T follicular helper cell (primary cell): ENCODE measurements at regions not wholly inside any gene's neighbourhood (a gene's known extent, or its start where the extent isn't known, plus 50 kb on each side); places are given as distances from the start of the nearest gene placed in this dataset.
"Not testable (repeated sequence)": the region's sequence is repeated elsewhere in the genome, so short reads cannot be mapped to it uniquely, and the experiment has no call there.

Source experiments
- DNase-seq: peaks from one replicate; pipeline ENCODE4 v3.0.0-alpha.2; 2020; ENCODE audit warnings: low read depth

DNA sequence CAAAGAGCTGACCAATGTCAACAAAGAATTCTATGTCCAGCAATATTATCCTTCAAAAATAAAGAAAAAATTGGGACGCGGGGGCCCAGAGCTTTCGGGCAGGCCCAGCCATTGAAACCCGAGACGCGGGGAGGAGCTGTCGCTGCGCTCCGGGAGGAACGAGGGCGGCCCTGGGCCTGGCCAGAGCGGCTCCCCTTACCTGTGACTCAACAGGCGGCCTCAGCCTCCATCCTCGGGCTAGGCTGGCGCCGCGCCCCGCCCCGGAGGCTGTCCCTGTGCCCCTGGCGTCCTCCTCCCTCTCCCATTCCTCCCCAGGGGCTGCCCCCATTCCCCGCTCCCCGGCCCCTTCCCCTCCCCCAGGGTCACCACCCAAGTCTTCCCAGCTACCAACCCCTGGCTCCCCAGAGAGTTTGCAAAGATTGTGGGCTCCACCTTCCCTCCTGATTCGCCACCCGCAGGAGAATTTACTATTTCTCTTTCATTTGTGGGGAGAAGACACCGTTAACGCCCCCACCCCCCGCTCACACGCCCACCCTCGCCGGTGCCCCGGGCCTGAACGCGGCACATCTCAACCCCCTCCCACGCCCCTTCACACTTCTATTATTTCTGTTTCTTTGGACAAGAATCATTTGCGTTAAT lies 127.9 kb downstream of the ARRDC4 start:
- DNase-seq, result not testable (repeated sequence)

DNA sequence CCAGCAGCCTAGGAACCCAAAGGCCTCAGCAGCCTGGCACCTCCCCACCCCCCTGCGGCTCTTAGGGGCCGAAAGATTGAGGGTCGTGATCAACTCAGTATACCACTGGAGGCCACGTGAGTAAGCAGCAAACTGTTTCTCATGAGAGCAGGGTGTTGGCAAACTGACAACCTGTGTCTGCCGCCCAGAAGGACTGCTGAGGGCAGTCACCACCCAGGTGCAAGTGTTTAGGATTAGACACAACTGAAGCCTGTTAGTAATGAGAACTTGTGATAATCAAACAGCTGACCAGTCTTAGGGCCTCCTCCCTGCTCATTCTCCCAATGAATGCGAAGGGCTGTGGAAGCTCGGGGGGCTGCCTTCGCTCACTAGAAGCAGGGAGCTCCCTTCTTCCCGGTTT lies 128.8 kb downstream of the ARRDC4 start:
- not testable (repeated sequence) for DNase-seq

DNA sequence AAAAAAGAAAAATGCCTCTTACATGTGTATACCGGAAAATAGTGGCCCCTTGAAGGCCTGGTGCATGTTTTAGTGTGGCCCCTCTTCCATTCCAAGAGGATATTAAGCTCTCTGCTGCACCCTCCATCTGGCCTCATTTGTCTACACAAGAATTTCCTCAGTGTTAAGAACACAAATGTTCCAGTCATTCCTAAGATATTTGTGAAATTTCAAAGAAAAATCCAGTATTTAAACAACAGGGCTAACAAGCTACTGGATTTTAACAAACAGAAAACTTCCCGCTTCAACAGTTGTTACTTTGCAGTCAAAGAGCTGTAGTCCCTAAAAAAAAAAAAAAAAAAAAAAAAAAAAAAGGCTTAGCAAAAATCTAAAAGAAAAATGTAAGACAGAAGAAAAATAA lies 137.5 kb downstream of the ARRDC4 start:
- DNase-seq, result not testable (repeated sequence)

DNA sequence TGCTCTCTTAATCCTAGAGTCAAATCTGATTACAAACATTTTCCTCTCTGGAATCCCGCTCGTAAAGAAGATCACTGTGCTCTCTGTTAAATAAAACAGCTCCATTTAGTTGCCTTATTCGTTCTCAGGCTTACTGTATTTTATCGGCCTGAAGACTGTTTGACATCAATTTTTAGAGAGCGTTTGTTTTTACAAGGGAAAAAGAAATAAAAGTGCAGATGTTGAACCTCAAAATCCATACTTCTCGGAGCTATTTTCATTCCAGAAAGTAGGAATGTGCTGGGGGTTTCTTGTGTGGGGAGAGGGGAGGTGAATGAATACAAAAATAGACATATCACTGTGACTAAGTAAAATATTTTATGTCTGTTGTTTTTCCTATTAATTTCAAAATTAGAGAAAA lies 140.1 kb downstream of the ARRDC4 start:
- DNase-seq, result not testable (repeated sequence)

DNA sequence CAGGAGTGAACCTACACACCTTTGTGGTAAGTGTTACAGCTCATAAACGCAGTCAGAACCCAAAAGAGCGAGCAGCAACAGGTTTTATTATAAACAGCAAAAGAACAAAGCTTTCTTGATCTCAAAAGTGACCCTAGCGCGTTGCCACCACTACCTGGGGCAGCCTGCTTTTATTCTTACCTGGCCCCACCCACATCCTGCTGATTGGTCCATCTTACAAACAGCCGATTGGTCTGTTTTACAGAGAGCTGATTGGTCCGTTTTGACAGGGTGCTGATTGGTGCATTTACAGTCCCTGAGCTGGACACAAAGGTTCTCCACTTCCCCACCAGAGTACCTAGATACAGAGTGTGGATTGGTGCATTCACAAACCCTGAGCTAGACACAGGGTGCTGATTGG lies 143.1 kb downstream of the ARRDC4 start:
- no peak for DNase-seq

DNA sequence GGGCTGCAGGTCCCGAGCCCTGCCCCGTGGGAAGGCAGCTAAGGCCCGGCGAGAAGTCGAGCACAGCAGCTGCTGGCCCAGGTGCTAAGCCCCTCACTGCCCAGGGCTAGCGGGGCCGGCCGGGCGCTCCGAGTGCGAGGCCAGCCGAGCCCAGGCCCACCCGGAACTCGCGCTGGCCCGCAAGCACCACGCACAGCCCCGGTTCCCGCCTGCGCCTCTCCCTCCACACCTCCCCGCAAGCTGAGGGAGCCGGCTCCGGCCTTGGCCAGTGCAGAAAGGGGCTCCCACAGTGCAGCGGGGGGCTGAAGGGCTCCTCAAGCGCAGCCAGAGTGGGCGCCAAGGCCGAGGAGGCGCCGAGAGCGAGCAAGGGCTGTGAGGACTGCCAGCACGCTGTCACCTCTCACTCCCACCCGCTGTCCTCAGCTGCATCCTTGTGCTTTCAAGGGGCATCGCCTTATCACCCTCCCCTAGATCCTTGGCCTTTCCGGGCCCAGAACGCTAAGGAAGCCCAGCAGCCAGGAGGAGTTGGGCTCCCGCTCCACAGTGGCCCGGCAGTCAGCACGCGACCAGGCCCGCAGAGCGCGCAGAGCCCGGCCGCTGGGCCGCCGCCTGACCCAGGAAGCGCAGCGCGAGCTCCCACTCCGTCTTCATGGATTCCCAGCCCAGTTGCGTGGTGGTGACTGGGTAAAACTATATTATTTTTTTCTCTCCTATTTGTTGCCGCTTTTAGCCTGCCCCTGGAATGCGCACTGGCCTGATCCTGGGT lies 144.1 kb downstream of the ARRDC4 start:
- DNase-seq, result not testable (repeated sequence)

DNA sequence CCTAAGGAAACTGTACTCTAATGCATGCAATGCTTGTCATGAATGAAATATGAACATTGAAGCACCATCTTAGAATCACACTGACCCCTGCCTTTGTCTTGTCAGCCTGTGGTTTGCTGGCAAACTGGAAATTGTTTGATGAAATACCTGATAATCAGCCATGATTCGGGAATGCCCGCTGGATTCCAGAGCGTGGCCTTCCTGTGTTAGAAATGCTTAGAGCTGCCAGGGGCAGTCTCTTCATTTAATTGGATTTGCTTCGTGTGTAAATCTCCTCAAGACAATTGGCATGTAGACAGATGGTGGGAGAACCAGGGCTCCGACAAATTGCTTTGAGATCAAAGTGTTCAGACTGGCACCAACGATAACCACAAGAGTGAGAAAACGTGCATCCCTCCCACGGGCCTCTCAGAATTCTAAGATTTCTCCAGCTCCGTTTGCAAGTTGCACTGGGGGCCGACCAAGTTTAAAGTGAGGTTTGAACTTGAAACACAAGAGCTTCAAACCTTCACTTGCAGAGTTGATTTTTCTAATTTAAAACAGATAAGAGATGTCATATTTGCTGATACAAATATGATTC lies 146.2 kb downstream of the ARRDC4 start:
- DNase-seq, result not testable (repeated sequence)

DNA sequence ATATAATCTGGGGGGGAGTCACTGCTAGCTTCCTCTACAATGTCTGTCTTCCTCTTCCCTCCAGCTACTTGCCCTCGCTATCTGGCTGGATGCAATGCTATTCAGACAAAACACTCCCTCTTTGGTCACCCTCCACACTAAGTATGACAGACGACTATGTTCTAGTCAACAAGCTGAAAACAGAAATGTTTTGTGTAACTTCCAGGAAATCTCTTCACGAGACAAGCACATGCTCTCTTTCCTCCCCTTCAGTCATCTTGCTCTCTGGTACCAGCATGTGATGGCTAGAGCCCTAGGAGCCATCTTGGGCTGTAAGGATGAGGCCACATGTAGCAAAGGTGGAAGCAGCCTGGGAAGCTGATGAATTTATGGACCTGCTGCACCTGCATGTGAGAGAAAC lies 151.3 kb downstream of the ARRDC4 start:
- no peak for DNase-seq

DNA sequence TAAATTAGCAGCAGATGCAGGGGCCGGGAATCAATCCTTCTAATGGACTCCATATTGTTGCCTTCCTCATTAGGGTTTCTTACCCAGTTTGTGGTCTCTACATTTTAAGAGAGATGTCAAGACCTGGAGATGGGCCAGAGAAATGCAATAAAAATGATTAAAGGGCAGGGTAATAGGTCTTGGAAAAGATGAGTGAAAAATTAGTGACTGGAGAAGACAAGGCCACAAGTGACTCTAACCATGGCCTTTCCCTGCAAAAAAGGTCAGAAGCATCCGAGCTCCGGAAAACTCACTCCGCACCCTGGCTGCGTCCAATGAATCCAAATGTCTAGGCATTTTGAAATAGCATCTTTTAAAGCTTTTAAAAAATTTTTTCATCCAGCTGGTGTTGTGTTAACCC lies 152.8 kb downstream of the ARRDC4 start:
- no peak for DNase-seq

DNA sequence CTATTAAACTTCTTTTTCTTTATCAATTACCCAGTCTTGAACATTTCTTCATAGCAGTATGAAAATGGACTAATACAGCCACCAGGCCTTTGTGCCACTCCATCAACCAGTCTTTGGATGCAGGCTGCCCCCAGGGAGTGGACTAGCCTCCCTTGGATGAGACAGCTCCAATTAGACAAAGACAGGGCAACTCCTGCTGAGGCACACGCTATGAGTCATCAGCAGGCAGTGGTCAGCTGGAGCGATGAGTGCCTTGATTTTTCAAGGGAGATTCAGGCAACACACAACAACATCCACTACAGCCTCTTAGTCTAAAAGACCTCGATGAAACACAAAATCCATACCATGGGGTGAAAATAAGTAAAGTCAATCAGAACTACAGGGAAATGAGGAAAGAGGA lies 160.1 kb downstream of the ARRDC4 start:
- no peak for DNase-seq

DNA sequence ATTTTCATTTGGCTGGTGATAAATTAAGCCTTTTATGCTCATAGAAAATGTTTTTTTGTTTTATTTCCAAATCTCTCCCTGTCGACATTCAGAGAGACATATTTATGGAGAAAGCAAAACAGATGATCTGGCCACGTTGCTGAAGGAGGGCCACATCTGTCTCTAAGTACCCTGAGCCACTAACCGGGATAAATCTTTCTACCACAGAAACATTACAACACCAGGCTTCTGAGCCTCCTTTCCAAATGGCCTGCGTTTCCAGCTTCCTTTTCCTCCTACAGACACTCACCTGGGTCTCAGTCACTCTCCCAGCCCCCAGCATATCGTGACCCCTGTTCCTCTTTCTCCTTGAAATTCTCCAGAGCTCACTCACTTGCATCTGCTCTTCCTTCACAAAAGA lies 161.0 kb downstream of the ARRDC4 start:
- no peak for DNase-seq

DNA sequence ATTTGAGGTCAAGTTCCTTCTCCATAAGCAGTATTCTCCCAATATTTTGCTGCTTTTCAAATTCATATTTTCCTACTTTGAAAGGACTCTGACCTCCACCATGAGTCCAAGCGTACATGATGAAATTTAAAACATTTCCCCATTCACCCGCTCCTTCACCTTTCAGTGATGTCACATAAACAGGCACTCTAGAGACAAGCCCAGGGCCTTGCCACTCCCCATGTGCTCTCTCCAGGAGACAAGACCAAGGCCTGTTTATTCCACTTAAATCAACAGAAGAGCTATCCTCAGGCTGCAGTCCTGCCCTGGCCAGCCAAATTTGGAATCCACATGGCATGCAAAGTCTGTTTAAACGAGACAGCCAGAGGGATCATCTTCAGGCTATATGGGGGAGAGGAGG lies 161.5 kb downstream of the ARRDC4 start:
- DNase-seq, result no peak

DNA sequence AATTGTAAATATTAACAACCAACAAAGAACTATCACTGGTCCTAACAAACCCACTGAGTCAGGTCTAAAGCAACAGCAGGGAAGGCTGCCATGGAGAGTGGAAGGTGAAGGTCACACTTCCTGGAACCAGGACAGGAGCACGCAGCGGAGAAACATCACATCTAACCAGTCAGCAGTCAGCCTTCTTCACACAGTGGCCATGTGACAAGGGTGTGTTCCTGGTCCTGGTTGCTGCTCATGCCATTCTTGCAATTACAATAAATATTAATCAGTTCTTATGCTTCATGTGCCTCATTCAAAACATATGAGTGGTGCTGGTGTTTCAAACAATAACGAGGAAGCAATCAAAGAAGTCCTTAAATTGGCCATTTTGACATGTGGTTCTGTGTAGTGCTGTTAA lies 162.8 kb downstream of the ARRDC4 start:
- no peak for DNase-seq

DNA sequence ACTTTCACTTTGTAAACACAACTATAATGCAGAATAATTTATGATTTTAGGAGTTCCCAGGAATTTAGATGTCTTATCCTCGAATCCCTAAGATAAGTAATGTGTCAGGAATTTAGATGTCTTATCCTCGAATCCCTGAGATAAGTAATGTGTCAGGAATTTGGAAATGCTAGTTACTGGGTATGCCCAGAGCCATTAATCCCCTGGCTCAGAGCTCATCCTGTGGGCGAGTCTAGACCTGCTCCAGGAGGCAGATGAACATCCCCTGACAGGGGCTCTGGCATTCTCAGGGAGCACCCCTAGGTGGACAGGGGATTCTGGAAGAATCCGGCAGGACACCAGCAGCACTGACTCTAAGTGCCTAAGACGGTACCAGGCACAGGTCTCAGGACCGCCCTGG lies 163.3 kb downstream of the ARRDC4 start:
- no peak for DNase-seq

DNA sequence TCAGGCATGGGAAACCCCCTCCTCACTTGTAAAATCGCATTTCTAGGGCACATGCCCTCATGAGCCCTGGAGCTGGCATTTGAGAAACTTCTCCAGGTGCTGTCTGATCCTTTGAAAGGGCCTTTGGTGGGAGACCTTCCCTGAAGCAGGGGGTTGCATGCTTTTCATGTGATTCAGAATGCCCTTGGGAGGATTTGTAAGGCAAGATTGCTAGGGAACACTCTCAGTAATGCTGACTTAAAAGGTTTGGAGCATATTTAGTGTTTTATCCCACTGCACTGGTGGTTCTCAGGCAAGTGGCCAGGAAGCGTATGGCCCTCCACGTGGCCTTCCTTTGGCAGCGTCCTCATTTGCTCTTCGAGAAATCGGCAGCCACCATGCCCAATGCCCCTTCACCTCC lies 164.1 kb downstream of the ARRDC4 start:
- no peak for DNase-seq

DNA sequence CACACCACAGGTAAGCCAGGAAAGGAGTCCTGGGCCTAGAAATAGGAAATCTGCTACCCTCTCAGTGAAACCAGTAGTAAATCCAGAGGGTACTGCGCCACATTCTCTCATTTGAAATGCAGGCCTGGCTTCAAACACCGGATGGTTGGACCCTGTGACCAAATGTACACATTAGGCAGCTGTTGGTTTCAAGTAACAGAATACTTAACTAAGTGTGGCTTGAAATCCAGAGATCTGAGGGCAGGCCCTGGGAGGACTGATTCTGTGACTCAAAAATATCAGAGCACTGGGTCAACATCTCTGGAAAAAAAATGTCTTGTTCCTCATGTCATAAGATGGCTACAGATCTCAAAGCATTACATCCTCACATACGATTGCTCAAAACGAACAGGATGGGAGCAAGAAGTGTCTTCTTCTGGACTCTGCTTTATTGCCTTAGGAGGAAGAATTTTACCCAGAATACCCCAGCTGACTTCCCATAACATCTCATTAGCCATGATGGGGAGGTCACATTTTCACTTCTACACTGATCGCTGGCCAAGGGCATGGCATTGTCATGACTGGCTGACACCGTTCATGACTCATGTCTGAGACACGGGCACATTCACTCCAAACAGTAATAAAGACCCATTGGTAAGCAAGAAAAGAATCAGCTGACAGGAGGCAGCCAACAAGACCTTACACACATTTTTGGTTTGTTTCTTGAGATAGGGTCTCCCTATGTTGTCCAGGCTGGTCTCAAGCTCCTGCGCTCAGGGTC lies 166.0 kb downstream of the ARRDC4 start:
- no peak for DNase-seq

DNA sequence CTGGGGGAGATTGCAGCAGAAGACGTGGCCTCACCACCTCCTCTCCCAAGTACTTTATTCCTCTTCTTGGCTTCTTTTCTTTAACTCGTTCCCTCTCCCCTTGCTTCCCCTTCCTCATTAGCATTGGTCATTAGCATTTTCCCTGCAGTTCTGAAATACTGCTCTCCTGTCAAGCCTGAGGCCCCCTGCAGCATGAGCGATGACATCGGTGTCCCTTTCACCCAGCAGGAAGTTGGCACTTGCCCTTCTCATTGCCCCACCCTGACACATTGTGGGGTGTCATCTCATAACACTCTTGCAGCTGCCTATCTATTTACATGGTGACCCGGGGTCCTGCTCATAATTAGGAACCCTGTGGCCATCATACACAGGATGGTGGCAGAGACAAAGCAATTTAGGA lies 167.1 kb downstream of the ARRDC4 start:
- DNase-seq, result no peak

DNA sequence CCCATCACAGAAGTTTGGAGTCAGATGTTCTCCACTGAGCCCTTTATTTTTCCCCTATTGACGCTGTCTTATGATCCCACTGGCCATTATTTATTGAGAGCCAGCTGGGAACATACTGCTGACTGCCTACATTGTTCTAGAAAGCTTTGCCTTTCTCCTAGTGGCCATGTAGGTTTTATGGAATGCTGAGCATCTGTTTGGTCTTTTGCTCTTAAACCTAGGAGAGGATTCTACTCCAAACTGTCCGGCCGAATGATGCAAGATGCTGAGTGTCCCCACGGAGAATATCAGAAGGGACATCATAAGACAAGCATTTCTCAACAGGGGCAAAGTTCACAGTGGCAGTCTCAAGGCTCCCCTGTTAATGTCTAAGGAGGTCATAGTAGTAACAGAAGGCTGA lies 171.4 kb downstream of the ARRDC4 start:
- DNase-seq, result no peak

DNA sequence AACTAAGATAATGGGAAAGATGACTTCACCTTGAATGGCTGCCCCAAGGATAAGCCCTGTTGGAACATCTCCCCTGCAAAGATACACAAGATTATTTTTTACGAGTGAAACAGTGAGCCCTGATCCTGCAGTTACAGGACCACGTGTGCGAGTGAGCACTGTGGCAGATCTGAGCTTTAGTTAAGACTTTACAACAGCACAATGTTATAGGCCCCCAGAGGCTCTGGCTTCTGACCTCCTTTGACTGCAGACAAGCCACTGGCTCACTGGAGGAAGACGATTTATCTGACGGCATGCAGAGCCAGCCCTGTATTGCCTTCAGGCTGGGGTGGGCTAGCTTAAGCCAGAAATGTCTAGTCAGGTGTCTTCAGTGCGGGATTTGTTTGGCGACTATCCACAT lies 174.4 kb downstream of the ARRDC4 start:
- DNase-seq, result no peak

DNA sequence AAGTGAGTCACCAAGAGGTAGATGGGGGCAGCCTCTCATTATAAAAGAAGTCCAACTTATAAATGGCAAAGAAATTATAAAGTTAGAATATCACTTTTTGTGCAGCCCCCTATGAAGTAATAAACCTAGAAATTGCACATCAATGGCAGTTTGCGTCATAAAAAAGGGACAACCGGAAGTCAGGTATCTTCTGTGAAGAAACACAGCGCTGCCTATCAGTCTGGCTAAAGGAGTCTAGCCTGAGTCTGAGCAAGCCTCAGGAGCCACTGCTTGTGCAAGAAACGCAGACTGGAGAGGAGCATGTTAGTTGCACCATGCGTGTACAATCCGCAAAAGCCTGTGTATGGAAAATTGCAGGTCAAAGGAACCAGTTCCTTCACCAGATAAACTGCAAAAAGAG lies 178.4 kb downstream of the ARRDC4 start:
- no peak for DNase-seq

DNA sequence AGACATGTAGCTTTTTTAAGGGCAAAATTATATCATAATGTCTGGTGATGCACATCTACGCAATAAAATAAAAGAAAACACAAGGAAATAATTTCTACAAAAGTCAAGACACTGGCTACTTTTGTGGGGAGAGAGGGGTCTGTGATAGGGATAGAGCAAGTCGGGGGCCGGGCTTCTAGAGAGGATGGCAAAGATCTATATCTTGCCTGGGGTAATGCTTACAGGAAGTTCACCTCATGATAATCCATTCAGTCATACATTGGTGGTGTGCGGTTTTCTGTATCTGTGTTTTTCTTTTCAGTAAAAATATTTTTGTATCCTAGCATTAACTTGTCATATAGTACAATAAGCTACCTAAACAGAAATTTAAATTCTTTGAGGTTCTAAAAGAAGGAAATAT lies 178.8 kb downstream of the ARRDC4 start:
- no peak for DNase-seq

DNA sequence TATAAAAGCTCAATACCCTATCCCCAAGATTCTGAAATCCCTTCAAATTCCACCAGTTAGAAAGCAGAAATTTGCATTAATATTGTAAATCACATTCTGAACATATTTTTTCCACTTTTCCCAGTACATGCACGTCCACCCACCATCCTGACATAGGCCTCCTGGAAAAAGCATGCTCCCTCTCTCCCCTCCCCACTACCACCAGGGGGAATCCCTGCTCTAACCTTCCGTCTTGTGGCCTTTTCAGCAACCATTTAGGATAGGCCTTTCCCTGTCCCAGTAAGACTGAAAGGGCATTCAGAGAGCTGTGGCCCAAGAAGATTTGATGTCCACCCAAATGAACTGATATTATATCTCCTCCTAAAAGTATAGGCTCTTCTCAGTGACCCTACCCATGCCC lies 182.1 kb downstream of the ARRDC4 start:
- DNase-seq, result no peak

DNA sequence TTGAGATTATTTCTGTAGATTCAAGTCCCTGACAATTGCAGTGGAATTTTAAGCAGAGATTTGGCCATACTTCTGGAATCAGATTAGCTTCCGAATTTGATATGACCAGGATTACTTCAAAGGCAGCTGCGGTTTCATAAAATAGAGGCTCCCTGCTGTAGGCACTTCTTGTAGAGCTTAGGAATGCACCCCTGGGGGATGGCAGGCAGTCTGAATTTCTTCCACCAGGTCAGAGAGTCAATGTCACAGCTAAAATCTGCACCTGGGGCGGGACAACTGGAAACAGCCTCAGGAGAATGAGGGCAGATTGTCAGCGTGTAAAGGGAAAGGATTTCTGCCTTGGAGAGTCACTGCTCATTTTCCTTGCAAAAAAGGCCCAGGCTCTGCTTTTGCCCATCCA lies 182.6 kb downstream of the ARRDC4 start:
- DNase-seq, result no peak
